ENCODE measurements at regions not wholly inside any gene's neighbourhood (a gene's known extent, or its start where the extent isn't known, plus 50 kb on each side); places are given as distances from the start of the nearest gene placed in this dataset.

DNA sequence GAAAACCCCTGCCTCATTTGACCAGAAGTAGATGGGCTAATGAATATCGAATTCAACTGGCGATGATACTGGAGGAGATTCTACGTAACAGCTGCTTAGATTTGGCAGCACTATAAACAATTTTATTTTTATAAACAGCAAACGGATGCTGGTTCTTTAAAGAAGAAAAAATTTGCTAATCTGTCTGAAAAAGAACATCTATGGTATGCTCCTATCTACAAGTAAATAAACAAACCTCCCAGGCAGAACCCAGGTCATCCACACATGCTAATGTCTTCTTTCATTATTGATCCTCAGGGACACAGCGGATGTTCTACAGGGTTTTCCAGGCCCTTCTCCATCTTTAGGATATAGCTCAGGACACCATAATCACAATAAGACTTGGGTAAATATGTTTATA lies 291.3 kb downstream of the ALDH8A1 start:
- DNase-seq (ENCODE audit: low spot score) = no peak
- TF ChIP-seq, protein P1, sequence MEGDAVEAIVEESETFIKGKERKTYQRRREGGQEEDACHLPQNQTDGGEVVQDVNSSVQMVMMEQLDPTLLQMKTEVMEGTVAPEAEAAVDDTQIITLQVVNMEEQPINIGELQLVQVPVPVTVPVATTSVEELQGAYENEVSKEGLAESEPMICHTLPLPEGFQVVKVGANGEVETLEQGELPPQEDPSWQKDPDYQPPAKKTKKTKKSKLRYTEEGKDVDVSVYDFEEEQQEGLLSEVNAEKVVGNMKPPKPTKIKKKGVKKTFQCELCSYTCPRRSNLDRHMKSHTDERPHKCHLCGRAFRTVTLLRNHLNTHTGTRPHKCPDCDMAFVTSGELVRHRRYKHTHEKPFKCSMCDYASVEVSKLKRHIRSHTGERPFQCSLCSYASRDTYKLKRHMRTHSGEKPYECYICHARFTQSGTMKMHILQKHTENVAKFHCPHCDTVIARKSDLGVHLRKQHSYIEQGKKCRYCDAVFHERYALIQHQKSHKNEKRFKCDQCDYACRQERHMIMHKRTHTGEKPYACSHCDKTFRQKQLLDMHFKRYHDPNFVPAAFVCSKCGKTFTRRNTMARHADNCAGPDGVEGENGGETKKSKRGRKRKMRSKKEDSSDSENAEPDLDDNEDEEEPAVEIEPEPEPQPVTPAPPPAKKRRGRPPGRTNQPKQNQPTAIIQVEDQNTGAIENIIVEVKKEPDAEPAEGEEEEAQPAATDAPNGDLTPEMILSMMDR (IDR thresholded peaks at IDR 0.05) = no peak
- ATAC-seq (ENCODE audit: low FRiP score) = no peak

GRCh38 chr6:134657751-134658527 lies 292.0 kb downstream of the ALDH8A1 start:
- DNase-seq (ENCODE audit: low spot score) (no peak), ATAC-seq (ENCODE audit: low FRiP score) (no peak)
- TF ChIP-seq, protein P1 (IDR thresholded peaks at IDR 0.05) = no peak

DNA sequence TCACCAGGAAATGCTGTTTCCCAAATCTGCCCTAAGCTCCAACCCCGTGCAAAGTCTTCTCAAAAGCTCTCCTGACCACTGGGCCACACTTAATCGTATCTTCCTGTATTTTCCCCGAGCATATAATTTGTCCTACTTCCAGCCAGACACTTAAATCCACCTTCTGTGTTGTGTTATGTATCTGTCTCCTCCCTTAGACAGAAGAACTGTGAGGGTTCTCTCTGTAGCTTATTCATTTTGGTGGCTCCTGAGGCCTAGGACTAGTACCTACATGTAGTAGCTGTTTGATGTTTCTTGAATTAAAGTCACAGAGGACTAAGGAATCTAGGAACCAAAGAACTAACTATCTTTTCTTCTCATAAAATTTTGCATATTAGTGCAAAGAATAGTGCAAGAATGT lies 292.6 kb downstream of the ALDH8A1 start:
- ATAC-seq (ENCODE audit: low FRiP score) = no peak
- TF ChIP-seq, protein P1 (IDR thresholded peaks at IDR 0.05) = no peak
- DNase-seq (ENCODE audit: low spot score) = no peak

- DNase-seq (ENCODE audit: low spot score) (no peak), ATAC-seq (ENCODE audit: low FRiP score) (no peak)
- TF ChIP-seq, protein P1 (IDR thresholded peaks at IDR 0.05) = no peak
These were observed 295.1 kb downstream of the ALDH8A1 start for GRCh38 chr6:134654751-134655150.

- DNase-seq (ENCODE audit: low spot score) (no peak), ATAC-seq (ENCODE audit: low FRiP score) (no peak)
- TF ChIP-seq, protein P1 (IDR thresholded peaks at IDR 0.05) = no peak
These were observed 298.4 kb downstream of the ALDH8A1 start for GRCh38 chr6:134651519-134651918.

DNA sequence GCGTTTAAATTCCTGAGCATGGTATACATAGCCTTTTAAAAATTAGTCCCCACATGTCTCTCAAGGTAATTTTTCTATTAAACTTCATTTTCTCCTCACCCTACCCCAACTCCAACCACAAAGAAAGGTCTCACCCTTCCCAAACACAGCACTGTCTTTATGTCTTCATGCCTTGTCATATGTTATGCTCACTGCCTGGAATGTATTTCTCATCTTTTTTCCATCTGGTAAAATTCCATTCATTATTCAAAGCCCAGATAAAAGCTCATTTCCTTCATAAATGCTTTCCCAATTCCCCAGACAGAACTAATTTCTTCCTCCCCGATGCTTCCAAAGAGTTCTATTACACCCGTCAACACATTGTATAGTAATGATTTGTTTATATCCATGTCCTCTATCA lies 302.0 kb downstream of the ALDH8A1 start:
- peak; percentile 34 for ATAC-seq (ENCODE audit: low FRiP score)
- DNase-seq (ENCODE audit: low spot score) = no peak
- TF ChIP-seq, protein P1 (IDR thresholded peaks at IDR 0.05) = no peak

- ATAC-seq (ENCODE audit: low FRiP score) (no peak), DNase-seq (ENCODE audit: low spot score) (no peak)
- TF ChIP-seq, protein P1 (IDR thresholded peaks at IDR 0.05) = no peak
These were observed 307.1 kb downstream of the ALDH8A1 start for GRCh38 chr6:134642819-134643218.
